Ovary (tissue), 7 donors: ENCODE measurements at regions not wholly inside any gene's neighbourhood (a gene's known extent, or its start where the extent isn't known, plus 50 kb on each side); places are given as distances from the start of the nearest gene placed in this dataset.
"Not testable (repeated sequence)": the region's sequence is repeated elsewhere in the genome, so short reads cannot be mapped to it uniquely, and the experiment has no call there.

Source experiments
- DNase-seq, 5 donors: peaks; one replicate each; pipeline ENCODE4 v3.0.0-alpha.2; 2019 to 2020
- H3K27ac ChIP-seq, 2 donors: fragments of 200-600 bp; one replicate each; pipeline versions ENCODE4 v1.5.1 to v1.8.0; 2019 to 2022
- H3K27me3 ChIP-seq: fragments of 200-600 bp; one replicate; pipeline ENCODE4 v1.8.0; 2022
- H3K36me3 ChIP-seq: fragments of 200-600 bp; sonication (generic); one replicate; pipeline ENCODE4 v1.5.1; 2019
- H3K4me1 ChIP-seq: one replicate; pipeline ENCODE4 v1.8.1; 2013; ENCODE audit warnings: mild to moderate bottlenecking, moderate library complexity; ENCODE audit not compliant: insufficient read depth
- H3K4me3 ChIP-seq: fragments of 200-600 bp; sonication (generic); one replicate; pipeline ENCODE4 v1.5.1; 2017
- H3K9me3 ChIP-seq, 2 donors: fragments of 200-600 bp in 1 of 2; sonication (generic) in 1 of 2; one replicate each; pipeline versions ENCODE4 v1.5.1 to v1.8.1; 2013 to 2019; ENCODE audit warnings: mild to moderate bottlenecking in 1 of 2, moderate library complexity in 1 of 2
- EP300 ChIP-seq: sonication (generic); formaldehyde crosslinking; IDR thresholded peaks from one replicate; pipeline ENCODE4 v1.6.1; 2017; ENCODE audit warnings: antibody characterized with exemption
- POLR2A ChIP-seq: fragments of 450-650 bp; IDR thresholded peaks from one replicate; pipeline ENCODE4 v1.6.1; 2017; ENCODE audit warnings: antibody characterized with exemption, mild to moderate bottlenecking, moderate library complexity
- WGBS, 3 donors: extraction: QIAGEN DNeasy Blood & Tissue Kit in 1 of 3; methylation state at CpG; one replicate each; pipeline versions ENCODE4 v1.1.5 to v1.1.7; 2013 to 2017; 5-methylcytosine and 5-hydroxymethylcytosine counted together
- intact Hi-C, 4 donors: fragments of 100-400 bp; cut with DNase I; formaldehyde crosslinking; loops; one replicate each; pipeline versions ENCODE4 v1.11.0 to v1.15.1; 2022 to 2023
- TF ChIP-seq, protein P1 (sequence below), 3 donors: fragments of 450-650 bp in 2 of 3; fragments of 200-600 bp in 1 of 3; IDR thresholded peaks; one replicate each; pipeline versions ENCODE4 v1.5.1 to v1.8.0; 2016 to 2022; ENCODE audit warnings: antibody characterized with exemption in 3 of 3, mild to moderate bottlenecking in 1 of 3
- donor health status: DM: no; HTN: no; CAD: no; lungs with moderate emphysema.
- donor health status: DM: no; HTN: no; CAD: no.
- donor health status: Bipolar disorder and iron deficiency.
- donor health status: DM: no; HTN: no; CAD: no.
- donor health status: DM: yes; HTN: yes; CAD: no.

DNA sequence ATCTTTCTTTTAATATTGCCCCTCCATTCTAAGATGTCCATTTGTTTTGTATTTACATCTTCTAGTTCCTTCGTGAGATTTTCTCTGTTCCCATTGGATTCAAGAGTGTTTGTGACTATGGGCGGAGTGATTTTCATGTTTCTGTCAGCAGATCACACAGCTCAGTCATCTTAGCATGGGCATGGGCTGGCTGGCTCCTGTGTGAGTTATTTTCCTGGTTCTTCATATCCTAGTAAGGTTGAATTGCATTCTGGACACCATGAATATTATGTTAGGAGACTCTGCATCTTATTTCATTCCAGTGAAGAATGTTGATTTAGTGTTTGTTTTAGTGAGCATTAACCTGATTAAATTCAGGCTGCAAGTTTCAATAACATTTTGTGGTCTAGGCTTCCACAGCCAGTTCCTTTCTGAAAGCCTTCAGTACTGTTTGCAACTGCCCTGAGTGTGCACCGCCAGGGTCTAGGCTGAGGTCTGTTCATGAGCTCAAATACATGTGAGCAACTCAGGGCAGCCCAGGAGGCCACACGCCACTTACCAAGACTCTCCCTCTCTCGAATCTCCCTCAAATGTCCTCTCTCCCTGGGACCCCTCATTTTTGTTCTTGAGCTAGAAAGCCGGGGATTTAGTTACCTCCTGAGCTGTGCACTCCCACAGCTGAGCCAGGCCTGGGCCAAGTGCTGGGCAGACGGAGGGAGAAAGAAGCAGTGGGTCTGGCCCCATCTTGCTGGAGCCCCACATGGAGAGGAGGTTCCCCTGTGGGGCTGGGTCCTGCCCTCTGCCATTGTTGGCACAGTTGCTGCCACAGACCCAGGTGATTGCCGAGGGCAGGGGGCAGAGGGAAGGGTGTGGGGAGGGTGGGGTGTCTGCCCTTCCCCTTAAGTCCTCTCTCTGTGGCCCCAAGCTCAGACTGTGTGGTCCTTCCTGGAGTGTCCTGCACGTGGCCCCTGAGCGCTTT, 145.9 kb downstream of the RTP5 start:
- no peak overlapping the region for H3K27ac ChIP-seq
- no peaks in the 10 kb centered on the region for H3K4me1 ChIP-seq
- DNase-seq, result peak in 1 of 5 donors; percentile 15
- no peaks in the 10 kb centered on the region for H3K27me3 ChIP-seq
- H3K9me3 ChIP-seq, result no peaks in the 10 kb centered on the region
- TF ChIP-seq POLR2A (no peak), EP300 (no peak)
- TF ChIP-seq, protein P1, sequence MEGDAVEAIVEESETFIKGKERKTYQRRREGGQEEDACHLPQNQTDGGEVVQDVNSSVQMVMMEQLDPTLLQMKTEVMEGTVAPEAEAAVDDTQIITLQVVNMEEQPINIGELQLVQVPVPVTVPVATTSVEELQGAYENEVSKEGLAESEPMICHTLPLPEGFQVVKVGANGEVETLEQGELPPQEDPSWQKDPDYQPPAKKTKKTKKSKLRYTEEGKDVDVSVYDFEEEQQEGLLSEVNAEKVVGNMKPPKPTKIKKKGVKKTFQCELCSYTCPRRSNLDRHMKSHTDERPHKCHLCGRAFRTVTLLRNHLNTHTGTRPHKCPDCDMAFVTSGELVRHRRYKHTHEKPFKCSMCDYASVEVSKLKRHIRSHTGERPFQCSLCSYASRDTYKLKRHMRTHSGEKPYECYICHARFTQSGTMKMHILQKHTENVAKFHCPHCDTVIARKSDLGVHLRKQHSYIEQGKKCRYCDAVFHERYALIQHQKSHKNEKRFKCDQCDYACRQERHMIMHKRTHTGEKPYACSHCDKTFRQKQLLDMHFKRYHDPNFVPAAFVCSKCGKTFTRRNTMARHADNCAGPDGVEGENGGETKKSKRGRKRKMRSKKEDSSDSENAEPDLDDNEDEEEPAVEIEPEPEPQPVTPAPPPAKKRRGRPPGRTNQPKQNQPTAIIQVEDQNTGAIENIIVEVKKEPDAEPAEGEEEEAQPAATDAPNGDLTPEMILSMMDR (IDR thresholded peaks at IDR 0.05), result no peak
- intact Hi-C loops, result no loop called here
- WGBS, 3 donors, result 72 to 80% (median 78%) methylated on average over 10 of the region's 10 CpGs
- H3K4me3 ChIP-seq, result no peak overlapping the region
- no peaks in the 10 kb centered on the region for H3K36me3 ChIP-seq

DNA sequence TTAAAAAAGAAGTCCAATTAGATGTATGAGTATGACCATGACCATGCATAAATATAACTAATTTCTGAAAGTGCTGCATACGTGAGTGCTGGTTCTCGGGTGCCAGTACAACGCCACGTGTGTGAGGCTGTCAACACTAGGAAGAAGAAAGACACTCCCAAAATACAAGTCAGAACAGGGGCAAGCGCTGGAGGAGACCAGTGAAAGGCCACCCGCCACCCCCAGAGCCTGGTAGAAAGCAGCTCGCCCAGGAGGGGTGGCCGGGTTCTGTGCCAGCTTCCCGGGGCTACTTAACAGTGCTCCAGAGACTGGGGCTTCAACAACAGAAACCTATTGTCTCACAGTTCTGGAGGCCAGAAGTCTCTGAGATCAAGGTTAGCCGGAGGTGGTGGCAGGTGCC, 147.6 kb downstream of the RTP5 start:
- Histone ChIP-seq H3K4me1 (peaks cover 3% of the 10 kb centered on the region), H3K27me3 (no peaks in the 10 kb centered on the region), H3K4me3 (no peak overlapping the region), H3K27ac (no peak overlapping the region), H3K36me3 (no peaks in the 10 kb centered on the region), H3K9me3 (no peaks in the 10 kb centered on the region)
- peak in 1 of 5 donors; percentile 21 for DNase-seq
- 90 to 94% (median 90%) methylated on average over 10 of the region's 10 CpGs for WGBS, 3 donors
- intact Hi-C loops, result no loop called here
- TF ChIP-seq, protein P1 (IDR thresholded peaks at IDR 0.05), result no peak
- TF ChIP-seq POLR2A (no peak), EP300 (no peak)

GRCh38 chr2:242018416-242018815, 148.9 kb downstream of the RTP5 start:
- H3K36me3 ChIP-seq, H3K27me3 ChIP-seq, H3K27ac ChIP-seq, H3K4me1 ChIP-seq, H3K9me3 ChIP-seq, H3K4me3 ChIP-seq, intact Hi-C loops: not testable (repeated sequence)
- DNase-seq, result peak in 1 of 5 donors; percentile 17
- WGBS, 3 donors, result 82 to 89% (median 87%) methylated on average over 10 of the region's 10 CpGs

GRCh38 chr2:242019344-242019743, 149.8 kb downstream of the RTP5 start:
- peak in 1 of 5 donors; percentile 28 for DNase-seq
- WGBS, 3 donors, result 89 to 92% (median 90%) methylated on average over 11 of the region's 11 CpGs
- intact Hi-C loops, result no loop called here
- no peak for TF ChIP-seq EP300
- TF ChIP-seq POLR2A, result no peak
- TF ChIP-seq, protein P1 (IDR thresholded peaks at IDR 0.05), result no peak
- no peak overlapping the region for H3K27ac ChIP-seq
- no peaks in the 10 kb centered on the region for H3K9me3 ChIP-seq
- no peaks in the 10 kb centered on the region for H3K36me3 ChIP-seq
- no peak overlapping the region for H3K4me3 ChIP-seq
- peaks cover 3% of the 10 kb centered on the region for H3K4me1 ChIP-seq
- H3K27me3 ChIP-seq, result no peaks in the 10 kb centered on the region
